GM06990 (cell line): ENCODE measurements at regions not wholly inside any gene's neighbourhood (a gene's known extent, or its start where the extent isn't known, plus 50 kb on each side); places are given as distances from the start of the nearest gene placed in this dataset.

Source experiments
- DNase-seq: peaks from one replicate; pipeline ENCODE4 v3.0.0-alpha.2; 2011; ENCODE audit not compliant: insufficient read length; ENCODE audit errors: extremely low read depth
- H3K27me3 ChIP-seq: replicated peaks from 2 replicates; pipeline ENCODE4 v1.6.0; 2011; ENCODE audit warnings: low read length; ENCODE audit not compliant: control insufficient read depth, insufficient read depth
- H3K36me3 ChIP-seq: 2 replicates; pipeline ENCODE4 v1.5.1; 2011; ENCODE audit warnings: low read length; ENCODE audit not compliant: control insufficient read depth, insufficient read depth
- H3K4me3 ChIP-seq: replicated peaks from 2 replicates; pipeline ENCODE4 v1.5.1; 2011; ENCODE audit warnings: low read depth, mild to moderate bottlenecking, control low read depth, low read length
- TF ChIP-seq, protein P1 (sequence below): IDR thresholded peaks from 2 replicates; pipeline ENCODE4 v1.5.1; 2011; ENCODE audit warnings: low read length, control low read depth, mild to moderate bottlenecking, inconsistent platforms; ENCODE audit not compliant: insufficient read depth, poor library complexity, severe bottlenecking

DNA sequence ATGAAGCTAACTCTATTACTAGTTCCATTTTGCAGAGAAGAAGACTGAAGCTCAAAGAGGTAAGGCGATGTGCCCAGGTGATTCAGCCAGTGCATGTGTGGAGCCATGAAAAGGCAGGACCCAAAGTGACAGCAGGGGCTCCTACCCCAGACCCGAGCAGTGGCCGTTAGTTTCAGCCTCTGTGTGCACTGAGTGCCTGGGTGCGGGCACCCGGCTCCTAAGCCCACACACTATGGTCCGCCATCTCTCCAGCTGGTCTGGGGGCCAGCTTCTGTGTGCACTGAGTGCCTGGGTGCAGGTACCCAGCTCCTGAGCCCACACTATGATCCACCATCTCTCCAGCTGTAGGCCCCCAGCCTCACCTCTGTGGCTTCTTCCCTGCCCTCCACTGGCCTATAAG, 123.5 kb upstream of the CST7 start:
- DNase-seq = no peak
- Histone ChIP-seq H3K4me3 (no peak overlapping the region), H3K27me3 (no peaks in the 10 kb centered on the region), H3K36me3 (no peaks in the 10 kb centered on the region)
- TF ChIP-seq, protein P1, sequence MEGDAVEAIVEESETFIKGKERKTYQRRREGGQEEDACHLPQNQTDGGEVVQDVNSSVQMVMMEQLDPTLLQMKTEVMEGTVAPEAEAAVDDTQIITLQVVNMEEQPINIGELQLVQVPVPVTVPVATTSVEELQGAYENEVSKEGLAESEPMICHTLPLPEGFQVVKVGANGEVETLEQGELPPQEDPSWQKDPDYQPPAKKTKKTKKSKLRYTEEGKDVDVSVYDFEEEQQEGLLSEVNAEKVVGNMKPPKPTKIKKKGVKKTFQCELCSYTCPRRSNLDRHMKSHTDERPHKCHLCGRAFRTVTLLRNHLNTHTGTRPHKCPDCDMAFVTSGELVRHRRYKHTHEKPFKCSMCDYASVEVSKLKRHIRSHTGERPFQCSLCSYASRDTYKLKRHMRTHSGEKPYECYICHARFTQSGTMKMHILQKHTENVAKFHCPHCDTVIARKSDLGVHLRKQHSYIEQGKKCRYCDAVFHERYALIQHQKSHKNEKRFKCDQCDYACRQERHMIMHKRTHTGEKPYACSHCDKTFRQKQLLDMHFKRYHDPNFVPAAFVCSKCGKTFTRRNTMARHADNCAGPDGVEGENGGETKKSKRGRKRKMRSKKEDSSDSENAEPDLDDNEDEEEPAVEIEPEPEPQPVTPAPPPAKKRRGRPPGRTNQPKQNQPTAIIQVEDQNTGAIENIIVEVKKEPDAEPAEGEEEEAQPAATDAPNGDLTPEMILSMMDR = no peak

DNA sequence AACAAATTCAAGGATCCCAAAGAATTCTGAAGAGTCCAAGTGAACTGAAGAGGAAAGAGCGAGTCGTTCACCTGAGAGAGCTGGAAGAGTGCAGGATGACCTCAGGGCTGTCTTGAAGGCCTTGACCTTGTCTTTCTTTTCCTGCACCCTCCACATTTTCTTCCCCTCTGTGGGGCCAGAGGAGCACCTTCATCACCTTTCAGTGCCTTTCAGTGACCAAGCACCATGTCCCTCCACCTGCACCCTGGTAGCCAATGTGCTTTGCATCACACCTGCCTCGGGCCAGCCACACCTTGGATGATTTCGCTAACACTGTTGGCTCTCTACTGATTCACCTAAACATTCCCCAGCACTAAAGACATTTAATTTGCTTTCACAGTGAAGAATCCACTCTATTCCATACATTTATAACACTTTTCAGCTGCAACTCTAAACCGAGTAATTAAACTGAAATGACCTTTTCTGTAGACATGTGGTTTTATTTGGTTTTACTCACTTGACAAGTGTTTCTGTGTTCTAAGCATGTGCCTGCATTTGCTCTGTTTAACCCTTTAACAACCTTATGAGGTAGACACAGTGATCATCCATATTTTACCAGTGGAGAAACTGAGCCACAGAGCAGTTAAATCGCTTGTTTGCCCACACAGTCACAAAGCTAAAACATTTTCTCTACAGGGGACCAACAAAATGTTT, 121.3 kb upstream of the CST7 start:
- TF ChIP-seq, protein P1 = no peak
- no peak for DNase-seq

DNA sequence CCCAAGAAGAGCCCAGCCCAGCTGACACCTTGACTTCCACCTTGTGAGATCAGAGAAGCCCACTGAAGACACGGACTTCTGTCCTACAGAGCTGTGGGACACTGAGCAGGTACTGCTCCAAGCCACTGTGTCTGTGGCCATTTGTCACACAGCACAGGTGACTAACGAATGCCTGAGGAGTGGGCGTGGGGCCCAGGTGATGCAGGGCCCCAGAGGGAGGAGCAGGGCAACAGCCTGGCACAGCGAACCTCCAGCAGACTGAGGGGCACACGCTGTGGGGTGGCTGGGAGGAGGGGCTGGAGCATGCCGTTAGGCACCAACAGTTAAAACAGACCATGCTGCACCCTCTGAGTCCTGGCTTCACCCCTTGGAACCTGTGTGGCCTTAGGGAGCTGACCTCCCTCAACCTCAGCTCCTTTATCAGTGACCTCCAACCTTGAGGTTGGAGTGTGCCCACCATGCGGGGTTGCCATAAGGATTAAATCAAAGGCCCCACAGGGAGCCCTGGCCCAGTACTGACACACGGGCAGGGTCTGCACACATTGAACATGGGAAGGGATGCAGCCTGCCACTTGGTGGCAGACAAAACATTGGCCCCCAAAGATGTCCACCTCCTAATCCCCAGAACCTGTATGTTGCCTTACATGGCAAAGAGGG, 119.9 kb upstream of the CST7 start:
- DNase-seq = no peak
- H3K4me3 ChIP-seq = no peak overlapping the region
- no peaks in the 10 kb centered on the region for H3K27me3 ChIP-seq
- TF ChIP-seq, protein P1 = no peak
- H3K36me3 ChIP-seq = no peaks in the 10 kb centered on the region

More for the DNA sequence above, 121.3 kb upstream of the CST7 start:
- H3K4me3 ChIP-seq = no peak overlapping the region
- H3K36me3 ChIP-seq = no peaks in the 10 kb centered on the region
- no peaks in the 10 kb centered on the region for H3K27me3 ChIP-seq

DNA sequence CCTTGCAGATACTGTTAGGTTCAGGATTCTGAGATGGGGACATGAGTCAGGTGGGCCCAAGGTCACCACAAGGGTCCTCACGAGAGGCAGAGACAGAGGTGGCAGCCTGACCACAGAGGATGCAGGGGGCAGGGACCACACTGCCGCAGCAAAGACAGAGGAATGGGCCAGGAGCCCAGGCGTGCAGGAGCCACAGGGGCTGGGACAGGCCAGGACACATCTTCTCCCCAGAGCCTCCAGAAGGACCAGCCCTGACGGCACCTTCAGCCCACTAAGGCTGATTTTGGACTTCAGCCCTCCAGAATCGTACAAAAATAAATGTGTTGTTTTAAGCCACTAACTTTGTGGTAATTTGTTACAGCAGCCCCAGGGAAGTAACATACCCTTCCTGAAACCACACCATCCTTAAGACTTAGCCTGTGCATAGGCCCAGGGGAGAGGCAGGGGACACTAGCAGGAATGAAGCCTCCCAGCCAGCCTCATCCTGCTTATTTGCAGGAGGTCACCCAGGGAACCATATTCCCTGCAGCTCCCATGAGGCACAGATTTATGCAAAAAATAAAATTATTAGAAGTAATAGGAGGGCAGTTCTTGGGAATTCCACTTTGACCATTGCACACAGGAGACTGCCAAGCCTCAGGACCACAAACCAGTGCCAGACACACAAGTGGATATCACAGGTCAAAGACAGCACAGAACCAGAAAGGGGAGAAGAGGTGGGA, 119.3 kb upstream of the CST7 start:
- TF ChIP-seq, protein P1 = no peak

DNA sequence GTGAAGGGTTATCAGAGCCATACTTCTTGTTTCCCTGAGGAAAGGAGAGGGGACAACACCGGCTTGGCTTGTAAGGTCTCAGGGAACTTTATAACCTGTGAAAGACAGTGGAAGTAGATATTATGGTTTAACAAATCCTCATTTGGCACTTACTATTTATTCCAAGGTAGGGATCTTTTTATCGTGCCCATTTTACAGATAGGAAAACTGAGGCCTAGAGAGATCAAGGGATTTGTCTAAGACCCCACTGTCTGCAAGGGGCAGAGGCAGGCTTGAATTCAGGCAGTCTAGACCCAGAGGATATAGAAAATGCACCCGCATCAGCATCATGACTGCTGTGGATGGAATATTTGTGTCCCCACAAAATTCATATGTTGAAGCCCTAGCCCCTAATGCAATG, 118.4 kb upstream of the CST7 start:
- no peak overlapping the region for H3K4me3 ChIP-seq
- no peaks in the 10 kb centered on the region for H3K27me3 ChIP-seq
- DNase-seq = no peak
- H3K36me3 ChIP-seq = no peaks in the 10 kb centered on the region
- TF ChIP-seq, protein P1 = no peak

More for the DNA sequence above, 119.3 kb upstream of the CST7 start:
- no peak for DNase-seq
- Histone ChIP-seq H3K4me3 (no peak overlapping the region), H3K36me3 (no peaks in the 10 kb centered on the region), H3K27me3 (no peaks in the 10 kb centered on the region)
